ENCODE measurements at regions not wholly inside any gene's neighbourhood (a gene's known extent, or its start where the extent isn't known, plus 50 kb on each side); places are given as distances from the start of the nearest gene placed in this dataset.

DNA sequence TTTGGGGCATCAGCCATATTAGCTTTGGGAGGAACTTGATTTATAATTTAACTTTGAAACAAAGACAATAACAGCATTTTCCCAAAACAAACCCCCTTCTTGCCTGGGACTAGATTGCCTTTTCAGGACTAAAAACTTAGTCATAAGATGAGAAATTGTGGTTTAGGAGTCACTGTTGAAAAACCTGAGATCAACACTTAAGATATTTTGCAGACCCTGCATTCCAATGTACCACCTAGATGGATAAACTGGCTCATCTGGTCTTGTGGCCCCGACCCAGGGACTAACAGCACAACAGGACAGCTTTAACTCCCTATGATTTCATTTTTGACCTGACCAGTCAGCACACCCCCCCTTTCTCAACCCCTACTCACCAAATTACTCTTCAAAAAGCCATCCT is 1165.4 kb downstream of the XPNPEP1 start:
- WGBS (ENCODE audit: missing lambda C conversion rate): 5% methylated on average over 1 of the region's 1 CpG
- ChIA-PET CTCF (no interaction called here), POLR2A (no interaction called here)
- FAIRE-seq (no peak), ATAC-seq (no peak), DNase-seq (ENCODE audit: low read depth in 1 of 2, low spot score in 1 of 2) (no peak)
- no peaks in the 10 kb centered on the region for H3K4me1 ChIP-seq
- H3K9me3 ChIP-seq: no peaks in the 10 kb centered on the region
- no peak overlapping the region for H3K4me2 ChIP-seq
- H3K4me3 ChIP-seq: no peak overlapping the region
- H3K27ac ChIP-seq: no peak overlapping the region
- TF ChIP-seq CEBPB (IDR thresholded peaks at IDR 0.05) (no peak), MYC (IDR thresholded peaks at IDR 0.05; ENCODE audit: borderline replicate concordance, low read length) (no peak), HDAC2 (IDR thresholded peaks at IDR 0.05) (no peak), ZSCAN20 (CRISPR knock-in tag; IDR thresholded peaks at IDR 0.05) (no peak), RNF2 (IDR thresholded peaks at IDR 0.05; ENCODE audit: borderline replicate concordance, low read depth) (no peak), KDM5A (IDR thresholded peaks at IDR 0.05) (no peak), RCOR1 (IDR thresholded peaks at IDR 0.05; ENCODE audit: low read depth, low read length) (no peak), POLR2A (IDR thresholded peaks at IDR 0.05; ENCODE audit: low read length) (no peak), FOSL2 (IDR thresholded peaks at IDR 0.05) (no peak), FOSL2 (CRISPR knock-in tag; IDR thresholded peaks at IDR 0.05) (no peak), HOXB5 (CRISPR knock-in tag; IDR thresholded peaks at IDR 0.05) (no peak), MAFK (IDR thresholded peaks at IDR 0.05; ENCODE audit: partially characterized antibody) (no peak)
- TF ChIP-seq, protein P1, sequence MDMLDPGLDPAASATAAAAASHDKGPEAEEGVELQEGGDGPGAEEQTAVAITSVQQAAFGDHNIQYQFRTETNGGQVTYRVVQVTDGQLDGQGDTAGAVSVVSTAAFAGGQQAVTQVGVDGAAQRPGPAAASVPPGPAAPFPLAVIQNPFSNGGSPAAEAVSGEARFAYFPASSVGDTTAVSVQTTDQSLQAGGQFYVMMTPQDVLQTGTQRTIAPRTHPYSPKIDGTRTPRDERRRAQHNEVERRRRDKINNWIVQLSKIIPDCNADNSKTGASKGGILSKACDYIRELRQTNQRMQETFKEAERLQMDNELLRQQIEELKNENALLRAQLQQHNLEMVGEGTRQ (IDR thresholded peaks at IDR 0.05): no peak
- TF ChIP-seq, protein P2, sequence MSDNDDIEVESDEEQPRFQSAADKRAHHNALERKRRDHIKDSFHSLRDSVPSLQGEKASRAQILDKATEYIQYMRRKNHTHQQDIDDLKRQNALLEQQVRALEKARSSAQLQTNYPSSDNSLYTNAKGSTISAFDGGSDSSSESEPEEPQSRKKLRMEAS (IDR thresholded peaks at IDR 0.05): no peak

DNA sequence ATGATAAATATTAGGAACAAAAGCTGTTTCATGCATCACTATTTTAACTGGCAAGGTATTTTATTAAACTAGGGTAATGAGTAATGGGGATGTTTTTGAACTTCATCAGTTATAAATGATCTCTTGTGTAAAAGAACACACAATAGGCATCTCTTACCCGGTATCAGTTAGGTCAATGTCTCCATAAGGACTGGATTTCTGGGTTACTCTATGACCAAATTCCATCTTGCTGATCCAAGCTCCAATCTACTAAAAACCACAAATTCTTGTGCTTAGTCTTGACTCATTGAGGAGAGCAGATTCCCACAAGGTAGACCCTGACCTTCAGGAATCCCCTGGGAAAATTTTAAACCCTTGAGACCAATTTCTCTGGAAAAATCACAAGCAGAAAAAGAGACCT is 1167.7 kb downstream of the XPNPEP1 start:
- no peak overlapping the region for H3K4me2 ChIP-seq
- TF ChIP-seq RNF2 (IDR thresholded peaks at IDR 0.05; ENCODE audit: borderline replicate concordance, low read depth): no peak
- TF ChIP-seq NPAS2 (CRISPR knock-in tag; IDR thresholded peaks at IDR 0.05; ENCODE audit: borderline replicate concordance): no peak
- TF ChIP-seq, protein P2 (IDR thresholded peaks at IDR 0.05): no peak
- TF ChIP-seq FOXS1 (CRISPR knock-in tag; IDR thresholded peaks at IDR 0.05): no peak
- no peak for TF ChIP-seq HEYL (CRISPR knock-in tag; IDR thresholded peaks at IDR 0.05)
- TF ChIP-seq RCOR1 (IDR thresholded peaks at IDR 0.05; ENCODE audit: low read depth, low read length): no peak
- TF ChIP-seq BHLHE40 (IDR thresholded peaks at IDR 0.05; ENCODE audit: low read depth, low read length): no peak
- TF ChIP-seq, protein P3, sequence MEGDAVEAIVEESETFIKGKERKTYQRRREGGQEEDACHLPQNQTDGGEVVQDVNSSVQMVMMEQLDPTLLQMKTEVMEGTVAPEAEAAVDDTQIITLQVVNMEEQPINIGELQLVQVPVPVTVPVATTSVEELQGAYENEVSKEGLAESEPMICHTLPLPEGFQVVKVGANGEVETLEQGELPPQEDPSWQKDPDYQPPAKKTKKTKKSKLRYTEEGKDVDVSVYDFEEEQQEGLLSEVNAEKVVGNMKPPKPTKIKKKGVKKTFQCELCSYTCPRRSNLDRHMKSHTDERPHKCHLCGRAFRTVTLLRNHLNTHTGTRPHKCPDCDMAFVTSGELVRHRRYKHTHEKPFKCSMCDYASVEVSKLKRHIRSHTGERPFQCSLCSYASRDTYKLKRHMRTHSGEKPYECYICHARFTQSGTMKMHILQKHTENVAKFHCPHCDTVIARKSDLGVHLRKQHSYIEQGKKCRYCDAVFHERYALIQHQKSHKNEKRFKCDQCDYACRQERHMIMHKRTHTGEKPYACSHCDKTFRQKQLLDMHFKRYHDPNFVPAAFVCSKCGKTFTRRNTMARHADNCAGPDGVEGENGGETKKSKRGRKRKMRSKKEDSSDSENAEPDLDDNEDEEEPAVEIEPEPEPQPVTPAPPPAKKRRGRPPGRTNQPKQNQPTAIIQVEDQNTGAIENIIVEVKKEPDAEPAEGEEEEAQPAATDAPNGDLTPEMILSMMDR (IDR thresholded peaks at IDR 0.05): no peak
- no peak for TF ChIP-seq RAD21 (conservative IDR thresholded peaks at IDR 0.05 in 1 of 2, IDR thresholded peaks at IDR 0.05 in 1 of 2)
- TF ChIP-seq ZFP36 (IDR thresholded peaks at IDR 0.05; ENCODE audit: borderline replicate concordance, partially characterized antibody): no peak
- TF ChIP-seq, protein P4, sequence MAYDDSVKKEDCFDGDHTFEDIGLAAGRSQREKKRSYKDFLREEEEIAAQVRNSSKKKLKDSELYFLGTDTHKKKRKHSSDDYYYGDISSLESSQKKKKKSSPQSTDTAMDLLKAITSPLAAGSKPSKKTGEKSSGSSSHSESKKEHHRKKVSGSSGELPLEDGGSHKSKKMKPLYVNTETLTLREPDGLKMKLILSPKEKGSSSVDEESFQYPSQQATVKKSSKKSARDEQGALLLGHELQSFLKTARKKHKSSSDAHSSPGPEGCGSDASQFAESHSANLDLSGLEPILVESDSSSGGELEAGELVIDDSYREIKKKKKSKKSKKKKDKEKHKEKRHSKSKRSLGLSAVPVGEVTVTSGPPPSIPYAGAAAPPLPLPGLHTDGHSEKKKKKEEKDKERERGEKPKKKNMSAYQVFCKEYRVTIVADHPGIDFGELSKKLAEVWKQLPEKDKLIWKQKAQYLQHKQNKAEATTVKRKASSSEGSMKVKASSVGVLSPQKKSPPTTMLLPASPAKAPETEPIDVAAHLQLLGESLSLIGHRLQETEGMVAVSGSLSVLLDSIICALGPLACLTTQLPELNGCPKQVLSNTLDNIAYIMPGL (CRISPR knock-in tag; IDR thresholded peaks at IDR 0.05; ENCODE audit: borderline replicate concordance): no peak
- TF ChIP-seq ZC3H11A (IDR thresholded peaks at IDR 0.05): no peak
- TF ChIP-seq, protein P5, sequence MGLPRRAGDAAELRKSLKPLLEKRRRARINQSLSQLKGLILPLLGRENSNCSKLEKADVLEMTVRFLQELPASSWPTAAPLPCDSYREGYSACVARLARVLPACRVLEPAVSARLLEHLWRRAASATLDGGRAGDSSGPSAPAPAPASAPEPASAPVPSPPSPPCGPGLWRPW (IDR thresholded peaks at IDR 0.05): no peak
- no peak for TF ChIP-seq EHMT2 (IDR thresholded peaks at IDR 0.05; ENCODE audit: low read depth)
- no peak for TF ChIP-seq EP300 (IDR thresholded peaks at IDR 0.05)
- no peak for TF ChIP-seq SMC3 (IDR thresholded peaks at IDR 0.05)
- TF ChIP-seq POLR2AphosphoS2 (conservative IDR thresholded peaks at IDR 0.05; ENCODE audit: low read length): no peak
- TF ChIP-seq ZSCAN20 (CRISPR knock-in tag; IDR thresholded peaks at IDR 0.05): no peak
- no peak for TF ChIP-seq KDM1A (IDR thresholded peaks at IDR 0.05; ENCODE audit: low read depth)
- TF ChIP-seq FOSB (CRISPR knock-in tag; IDR thresholded peaks at IDR 0.05): no peak
- H3K4me1 ChIP-seq: no peaks in the 10 kb centered on the region
- FAIRE-seq (no peak), ATAC-seq (no peak), DNase-seq (ENCODE audit: low read depth in 1 of 2, low spot score in 1 of 2) (no peak)
- 0% methylated on average over 1 of the region's 1 CpG for WGBS (ENCODE audit: missing lambda C conversion rate)
- H3K4me3 ChIP-seq: no peak overlapping the region
- H3K9me3 ChIP-seq: no peaks in the 10 kb centered on the region; the same call in 2 of the 3 replicates
- ChIA-PET CTCF (no interaction called here), POLR2A (no interaction called here)
- no peak overlapping the region for H3K27ac ChIP-seq
